Parathyroid adenoma (tissue), 2 donors: ENCODE measurements at regions not wholly inside any gene's neighbourhood (a gene's known extent, or its start where the extent isn't known, plus 50 kb on each side); places are given as distances from the start of the nearest gene placed in this dataset.

ENCODE experiments used
- H2AFZ ChIP-seq: fragments of 300-600 bp; sonication (generic); one replicate; pipeline ENCODE4 v1.7.0; 2017; ENCODE audit warnings: antibody characterized with exemption, mild to moderate bottlenecking
- H3K27ac ChIP-seq: fragments of 300-600 bp; sonication (generic); one replicate; pipeline ENCODE4 v1.7.0; 2017
- H3K27me3 ChIP-seq: fragments of 300-600 bp; sonication (generic); one replicate; pipeline ENCODE4 v1.7.0; 2017; ENCODE audit warnings: low read length; ENCODE audit not compliant: control insufficient read depth, insufficient read depth
- H3K36me3 ChIP-seq: fragments of 300-600 bp; sonication (generic); one replicate; pipeline ENCODE4 v1.7.0; 2017; ENCODE audit warnings: low read length; ENCODE audit not compliant: control insufficient read depth, insufficient read depth
- H3K4me1 ChIP-seq: fragments of 300-600 bp; sonication (generic); one replicate; pipeline ENCODE4 v1.7.0; 2017; ENCODE audit warnings: control low read depth
- H3K4me2 ChIP-seq: fragments of 300-600 bp; sonication (generic); one replicate; pipeline ENCODE4 v1.7.0; 2017; ENCODE audit warnings: low read length
- H3K4me3 ChIP-seq: fragments of 300-600 bp; sonication (generic); one replicate; pipeline ENCODE4 v1.7.0; 2017; ENCODE audit warnings: low read depth, low read length
- H3K79me2 ChIP-seq: fragments of 300-600 bp; sonication (generic); one replicate; pipeline ENCODE4 v1.7.0; 2017; ENCODE audit warnings: control low read depth
- H3K9ac ChIP-seq: fragments of 300-600 bp; sonication (generic); one replicate; pipeline ENCODE4 v1.7.0; 2017; ENCODE audit warnings: mild to moderate bottlenecking
- H3K9me3 ChIP-seq: fragments of 300-600 bp; sonication (generic); one replicate; pipeline ENCODE4 v1.7.0; 2017; ENCODE audit warnings: low read length; ENCODE audit not compliant: control insufficient read depth
- CTCF ChIP-seq: fragments of 300-600 bp; sonication (generic); IDR thresholded peaks from one replicate; pipeline ENCODE4 v1.7.0; 2017; ENCODE audit warnings: antibody characterized with exemption, mild to moderate bottlenecking
- donor health status: primary hyperparathyroidism.

GRCh38 chr3:151556596-151556995, 95.7 kb upstream of the IGSF10 start:
- Histone ChIP-seq H3K27me3 (no peaks in the 10 kb centered on the region), H2AFZ (peak overlapping the region; percentile 5), H3K9me3 (no peaks in the 10 kb centered on the region), H3K79me2 (no peaks in the 10 kb centered on the region), H3K36me3 (no peaks in the 10 kb centered on the region), H3K27ac (no peak overlapping the region), H3K4me2 (no peak overlapping the region), H3K4me1 (no peaks in the 10 kb centered on the region), H3K4me3 (no peak overlapping the region), H3K9ac (no peak overlapping the region)
- TF ChIP-seq CTCF = no peak

- no peak overlapping the region for H3K27ac ChIP-seq
- no peaks in the 10 kb centered on the region for H3K79me2 ChIP-seq
- H3K4me2 ChIP-seq = no peak overlapping the region
- no peaks in the 10 kb centered on the region for H3K27me3 ChIP-seq
- H3K4me1 ChIP-seq = no peaks in the 10 kb centered on the region
- no peaks in the 10 kb centered on the region for H3K36me3 ChIP-seq
- H3K9ac ChIP-seq = no peak overlapping the region
- H3K4me3 ChIP-seq = no peak overlapping the region
- no peak overlapping the region for H2AFZ ChIP-seq
- no peaks in the 10 kb centered on the region for H3K9me3 ChIP-seq
- TF ChIP-seq CTCF = no peak
Measured at GRCh38 chr3:151555523-151555922, 94.7 kb upstream of the IGSF10 start.

GRCh38 chr3:151553888-151554287, 93.0 kb upstream of the IGSF10 start:
- Histone ChIP-seq H3K79me2 (no peaks in the 10 kb centered on the region), H2AFZ (no peak overlapping the region), H3K4me1 (no peaks in the 10 kb centered on the region), H3K27me3 (no peaks in the 10 kb centered on the region), H3K36me3 (no peaks in the 10 kb centered on the region), H3K9ac (no peak overlapping the region), H3K27ac (no peak overlapping the region), H3K4me3 (no peak overlapping the region), H3K4me2 (no peak overlapping the region), H3K9me3 (no peaks in the 10 kb centered on the region)
- TF ChIP-seq CTCF = no peak

- H3K36me3 ChIP-seq = no peaks in the 10 kb centered on the region
- no peak for TF ChIP-seq CTCF
- H3K4me2 ChIP-seq = no peak overlapping the region
- no peaks in the 10 kb centered on the region for H3K9me3 ChIP-seq
- no peaks in the 10 kb centered on the region for H3K79me2 ChIP-seq
- no peaks in the 10 kb centered on the region for H3K27me3 ChIP-seq
- no peak overlapping the region for H2AFZ ChIP-seq
- H3K9ac ChIP-seq = no peak overlapping the region
- no peak overlapping the region for H3K4me3 ChIP-seq
- no peaks in the 10 kb centered on the region for H3K4me1 ChIP-seq
- H3K27ac ChIP-seq = no peak overlapping the region
Measured at GRCh38 chr3:151552589-151552988, 91.7 kb upstream of the IGSF10 start.

- no peak overlapping the region for H3K4me3 ChIP-seq
- H3K27ac ChIP-seq = no peak overlapping the region
- no peaks in the 10 kb centered on the region for H3K79me2 ChIP-seq
Measured at GRCh38 chr3:151550642-151551041, 89.8 kb upstream of the IGSF10 start.

More at GRCh38 chr3:151550642-151551041, 89.8 kb upstream of the IGSF10 start:
- H2AFZ ChIP-seq = no peak overlapping the region
- H3K4me2 ChIP-seq = no peak overlapping the region
- no peaks in the 10 kb centered on the region for H3K36me3 ChIP-seq
- no peak overlapping the region for H3K9ac ChIP-seq
- H3K4me1 ChIP-seq = no peaks in the 10 kb centered on the region
- H3K27me3 ChIP-seq = no peaks in the 10 kb centered on the region
- H3K9me3 ChIP-seq = no peaks in the 10 kb centered on the region
- TF ChIP-seq CTCF = no peak
